KG1 (cell line): ENCODE measurements at regions not wholly inside any gene's neighbourhood (a gene's known extent, or its start where the extent isn't known, plus 50 kb on each side); places are given as distances from the start of the nearest gene placed in this dataset.
"Not testable (repeated sequence)": the region's sequence is repeated elsewhere in the genome, so short reads cannot be mapped to it uniquely, and the experiment has no call there.

Experiments
- DNase-seq: peaks from one replicate; lab custom pipeline; 2025; lab: John Stamatoyannopoulos, UW

DNA sequence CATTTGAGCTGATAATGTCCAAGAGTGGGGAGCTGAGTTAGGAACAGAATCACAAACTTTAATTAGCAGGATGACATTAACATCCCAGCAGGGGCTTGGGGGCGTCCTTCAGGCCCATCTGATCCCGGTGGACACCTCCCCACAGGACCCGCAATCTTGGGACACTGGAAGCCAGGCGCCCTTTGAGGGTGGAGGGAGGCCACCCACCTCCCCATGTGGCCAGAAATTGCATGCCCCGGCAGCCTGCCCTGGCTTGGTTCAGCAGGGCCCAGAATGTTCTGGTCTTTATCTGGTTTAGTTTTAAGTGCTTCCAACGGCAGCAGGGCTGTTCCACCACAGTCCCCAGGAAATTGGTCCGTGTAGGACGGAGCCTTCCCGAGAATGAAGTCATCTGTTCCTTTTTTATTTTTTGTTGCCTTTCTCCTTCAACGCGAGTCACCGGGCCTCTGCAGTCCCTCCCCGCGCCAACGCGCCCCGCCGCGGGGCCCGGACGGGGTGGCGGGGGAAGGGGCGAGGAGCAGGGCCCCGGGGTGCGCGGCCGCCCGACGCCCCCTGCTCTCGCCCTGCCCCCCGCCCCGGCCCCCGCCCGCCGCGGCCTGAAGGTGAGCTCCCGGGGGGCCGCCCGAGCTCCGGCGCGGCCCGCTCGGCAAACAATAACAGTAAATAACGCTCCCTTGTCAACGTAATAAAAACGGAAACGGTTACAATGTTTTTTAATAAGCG lies 207.9 kb downstream of the C9orf50 start:
- no peak for DNase-seq

DNA sequence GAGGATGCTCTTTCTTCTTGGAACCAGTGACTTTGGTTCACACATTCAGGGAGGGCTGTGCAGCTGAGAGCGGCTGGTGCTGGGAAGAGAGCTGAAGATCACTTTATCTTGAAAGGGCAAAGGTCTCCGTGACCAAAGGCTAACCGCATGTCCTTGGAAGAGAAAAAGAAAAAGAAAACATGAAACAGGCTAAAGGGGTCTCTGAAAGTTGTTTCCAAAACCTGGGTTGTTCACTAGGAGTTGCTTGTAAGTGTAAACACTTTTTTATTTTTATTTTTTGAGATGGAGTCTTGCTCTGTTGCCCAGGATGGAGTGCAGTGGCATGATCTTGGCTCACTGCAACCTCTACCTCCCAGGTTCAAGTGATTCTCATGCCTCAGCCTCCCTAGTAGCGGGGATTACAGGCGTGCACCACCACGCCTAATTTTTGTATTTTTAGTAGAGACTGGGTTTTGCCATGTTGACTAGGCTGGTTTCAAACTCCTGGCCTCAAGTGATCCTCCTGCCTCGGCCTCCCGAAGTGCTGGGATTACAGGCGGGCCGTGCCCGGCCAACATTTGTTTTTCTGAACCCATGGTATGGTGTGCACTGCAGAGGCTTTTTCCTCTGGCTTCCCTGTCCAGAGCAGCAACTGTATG lies 208.6 kb downstream of the C9orf50 start:
- not testable (repeated sequence) for DNase-seq

GRCh38 chr9:129411501-129412175 lies 209.3 kb downstream of the C9orf50 start:
- DNase-seq, result no peak

DNA sequence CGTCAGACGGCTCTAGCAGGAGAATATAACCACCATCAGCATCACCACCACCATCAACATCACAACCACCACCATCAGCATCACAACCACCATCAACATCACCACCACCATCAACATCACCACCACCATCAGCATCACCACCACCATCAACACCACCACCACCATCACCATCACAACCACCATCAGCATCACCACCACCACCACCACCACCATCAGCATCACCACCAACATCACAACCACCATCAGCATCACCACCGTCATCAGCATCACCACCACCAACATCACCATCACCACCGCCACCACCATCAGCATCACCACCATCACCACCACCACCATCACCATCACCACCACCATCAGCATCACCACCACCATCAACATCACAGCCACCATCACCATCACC lies 210.7 kb downstream of the C9orf50 start:
- DNase-seq, result no peak

DNA sequence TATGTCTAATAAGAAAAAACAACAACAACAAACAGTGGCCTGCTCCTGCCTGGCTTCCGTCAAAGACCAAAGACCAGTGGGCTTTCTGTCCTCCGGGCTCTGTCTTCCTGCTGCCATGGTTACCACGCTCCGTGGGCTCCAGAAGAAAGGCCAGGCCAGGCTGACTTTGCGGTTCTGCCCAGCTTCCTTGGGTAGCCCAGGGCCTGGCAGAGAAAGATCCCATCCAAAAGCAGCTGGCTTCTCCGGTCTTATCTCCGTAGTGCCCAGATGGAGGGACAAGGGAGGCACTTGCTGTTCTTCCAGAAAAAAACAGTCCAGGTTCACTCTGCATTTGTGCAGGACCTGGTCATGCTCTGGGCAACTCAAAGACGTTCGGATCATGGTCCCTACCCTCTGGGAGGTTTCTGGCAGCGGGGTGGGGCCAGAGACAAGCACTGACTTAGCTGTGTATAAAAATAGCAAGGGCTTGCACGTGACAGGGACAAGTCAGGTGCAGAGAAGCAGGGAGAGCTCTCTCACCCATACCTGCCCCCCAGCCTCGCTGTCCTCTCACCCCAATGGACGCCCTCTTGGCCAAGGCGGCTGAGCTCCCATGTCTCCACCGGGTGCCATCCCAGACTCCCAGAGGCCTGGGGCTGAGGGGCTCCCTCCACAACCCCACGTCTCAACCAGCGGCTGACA lies 212.2 kb downstream of the C9orf50 start:
- DNase-seq, result no peak

DNA sequence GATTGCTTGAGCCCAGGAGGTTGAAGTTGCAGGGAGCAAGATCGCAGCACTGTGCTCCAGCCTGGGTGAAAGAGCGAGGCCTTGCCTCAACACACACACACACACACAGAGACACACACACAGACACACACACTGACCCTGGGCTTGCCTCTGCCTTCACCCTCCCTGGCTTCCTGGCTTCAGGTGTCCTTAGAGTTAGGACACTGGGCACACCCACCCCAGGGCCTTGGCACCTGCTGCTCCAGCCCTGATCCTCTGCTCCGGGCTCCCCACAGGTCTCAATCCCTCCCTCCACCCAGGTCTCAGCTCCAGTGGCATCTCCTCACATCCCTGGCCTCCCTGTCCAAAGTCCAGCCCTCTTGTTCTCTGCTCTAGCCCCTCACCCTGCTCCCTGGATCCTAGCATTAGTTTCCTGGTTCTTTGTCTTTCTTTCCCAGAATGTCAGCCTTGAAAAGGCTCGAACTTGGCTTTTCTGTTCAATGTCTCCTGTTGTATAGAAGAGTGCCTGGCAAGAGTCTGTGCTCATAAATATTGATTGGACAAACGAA lies 212.9 kb downstream of the C9orf50 start:
- DNase-seq, result no peak

DNA sequence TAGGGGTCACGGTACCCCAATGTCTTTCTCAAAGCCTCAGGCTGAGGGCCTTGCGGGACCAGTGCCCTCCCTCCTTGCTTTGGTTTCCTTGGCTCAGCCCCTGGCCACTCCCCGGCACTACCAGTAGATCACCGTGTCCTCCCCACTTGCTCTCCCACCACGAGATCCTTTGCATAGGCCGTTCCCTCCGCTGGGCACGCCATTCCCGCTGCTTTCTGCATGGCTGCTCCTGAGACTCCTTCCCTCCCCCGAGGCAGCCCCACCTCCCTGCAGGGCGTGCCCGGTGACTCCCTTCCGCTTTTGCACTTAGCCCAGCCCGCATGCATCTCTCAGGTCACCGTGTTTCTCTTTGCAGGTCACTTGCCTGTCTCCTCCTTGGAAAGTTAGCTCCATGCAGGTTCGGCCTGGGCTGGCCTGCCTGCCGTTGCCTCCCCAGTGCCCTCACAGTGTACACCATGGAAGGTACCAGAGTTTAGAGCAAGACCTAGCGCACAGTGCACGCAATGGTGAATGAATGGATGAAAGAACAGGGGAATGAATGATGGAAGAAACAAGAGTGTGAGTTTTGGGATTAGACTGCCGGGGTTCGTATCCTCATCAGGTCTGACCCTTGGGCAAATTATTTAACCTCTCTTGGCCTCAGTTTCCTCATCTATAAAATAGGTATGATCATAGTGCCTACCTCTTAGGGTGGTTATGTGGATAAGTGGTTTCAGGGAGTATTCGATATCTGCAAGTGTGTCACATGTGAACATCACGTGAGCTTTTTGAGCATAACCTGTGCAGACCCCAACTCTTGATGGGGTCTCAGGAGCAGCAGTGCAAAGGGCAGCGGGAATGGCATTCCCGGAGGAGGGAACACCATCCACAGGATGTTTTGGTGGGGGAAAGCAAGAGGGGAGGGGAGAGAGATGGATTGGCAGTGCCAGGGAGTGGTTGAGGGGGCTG lies 214.3 kb downstream of the C9orf50 start:
- DNase-seq, result no peak

DNA sequence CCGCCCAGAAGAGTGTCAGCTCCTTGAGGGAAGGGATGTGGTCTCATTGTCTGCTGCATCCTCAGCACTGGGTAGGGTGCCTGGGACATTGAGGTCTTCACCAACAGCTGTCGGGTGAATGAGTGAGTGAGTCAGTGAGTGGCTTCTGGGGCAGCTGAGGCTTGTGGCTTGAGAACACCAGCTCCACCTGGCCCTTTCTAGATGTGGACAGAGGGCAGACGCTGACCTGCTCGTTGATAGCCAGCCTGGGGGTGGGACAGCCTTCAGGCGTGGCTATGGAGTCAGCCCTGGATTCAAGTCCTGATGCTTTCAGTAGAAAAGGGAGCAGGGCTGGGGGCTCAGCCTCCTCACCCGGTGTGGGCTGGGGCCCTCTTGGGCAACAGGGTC lies 215.1 kb downstream of the C9orf50 start:
- DNase-seq, result no peak

GRCh38 chr9:129405089-129405826 lies 215.6 kb downstream of the C9orf50 start:
- no peak for DNase-seq

- DNase-seq, result no peak
Observed at GRCh38 chr9:129404621-129405020, 216.3 kb downstream of the C9orf50 start.

- no peak for DNase-seq
Observed at GRCh38 chr9:129403779-129404620, 216.9 kb downstream of the C9orf50 start.

DNA sequence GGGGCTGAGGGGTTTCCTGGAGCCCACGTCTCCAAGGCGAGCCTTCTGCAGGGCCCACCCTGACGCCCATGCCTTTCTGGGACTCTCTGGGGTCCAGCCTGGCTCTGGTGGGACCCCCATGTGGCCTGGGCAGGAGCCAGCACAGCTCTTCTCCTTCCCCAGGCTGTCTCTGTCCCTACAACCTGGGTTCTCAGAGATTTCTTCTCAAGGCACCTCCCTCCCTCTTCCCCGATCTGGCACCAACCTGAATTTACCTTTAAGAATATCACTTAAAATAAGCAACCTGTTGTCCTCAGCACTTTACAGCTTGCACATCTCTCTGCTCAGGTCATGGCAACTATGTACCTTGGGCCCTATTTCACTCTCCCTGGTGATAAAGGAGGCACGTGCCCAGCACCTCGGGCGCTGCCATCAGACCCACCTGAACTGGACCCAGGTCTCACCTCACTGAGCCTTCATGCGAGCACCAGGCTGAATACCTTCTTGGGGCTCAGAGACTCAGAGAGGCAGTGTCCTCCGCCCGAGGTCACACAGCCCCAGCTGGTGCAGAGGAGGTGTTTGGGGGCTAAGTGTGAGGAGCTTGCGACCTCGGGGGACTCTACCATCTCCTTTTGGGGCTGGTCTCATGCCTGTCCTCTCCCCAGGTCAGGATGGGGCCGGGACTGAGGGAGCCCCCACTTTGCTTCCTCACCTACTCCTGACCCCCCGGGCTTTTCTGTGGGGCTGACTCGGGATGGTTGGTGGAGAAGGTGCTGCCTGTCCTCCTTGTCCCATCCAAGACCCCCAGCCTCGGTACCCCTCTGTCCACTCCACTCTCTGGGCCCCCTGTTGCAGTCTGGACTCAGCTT lies 217.7 kb downstream of the C9orf50 start:
- DNase-seq, result no peak

DNA sequence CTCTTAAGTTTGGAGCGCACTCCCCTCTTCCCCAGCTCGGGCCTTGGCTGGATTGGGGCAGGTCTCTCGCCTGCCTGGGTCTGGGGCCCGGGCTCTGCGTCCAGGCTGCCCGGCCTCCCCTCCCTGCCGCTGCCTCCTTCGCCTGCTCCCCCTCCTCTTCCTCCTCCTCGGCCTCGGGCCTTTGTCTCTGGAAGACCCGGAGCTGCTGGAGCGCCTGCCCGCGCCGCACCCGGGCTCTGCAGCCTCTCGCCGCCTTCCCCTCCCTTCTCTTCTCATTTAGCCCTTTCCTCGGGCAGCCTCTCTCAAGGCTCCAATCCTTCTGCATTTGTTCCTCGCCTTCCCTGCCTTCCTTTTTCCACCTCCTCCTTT lies 218.5 kb downstream of the C9orf50 start:
- no peak for DNase-seq

DNA sequence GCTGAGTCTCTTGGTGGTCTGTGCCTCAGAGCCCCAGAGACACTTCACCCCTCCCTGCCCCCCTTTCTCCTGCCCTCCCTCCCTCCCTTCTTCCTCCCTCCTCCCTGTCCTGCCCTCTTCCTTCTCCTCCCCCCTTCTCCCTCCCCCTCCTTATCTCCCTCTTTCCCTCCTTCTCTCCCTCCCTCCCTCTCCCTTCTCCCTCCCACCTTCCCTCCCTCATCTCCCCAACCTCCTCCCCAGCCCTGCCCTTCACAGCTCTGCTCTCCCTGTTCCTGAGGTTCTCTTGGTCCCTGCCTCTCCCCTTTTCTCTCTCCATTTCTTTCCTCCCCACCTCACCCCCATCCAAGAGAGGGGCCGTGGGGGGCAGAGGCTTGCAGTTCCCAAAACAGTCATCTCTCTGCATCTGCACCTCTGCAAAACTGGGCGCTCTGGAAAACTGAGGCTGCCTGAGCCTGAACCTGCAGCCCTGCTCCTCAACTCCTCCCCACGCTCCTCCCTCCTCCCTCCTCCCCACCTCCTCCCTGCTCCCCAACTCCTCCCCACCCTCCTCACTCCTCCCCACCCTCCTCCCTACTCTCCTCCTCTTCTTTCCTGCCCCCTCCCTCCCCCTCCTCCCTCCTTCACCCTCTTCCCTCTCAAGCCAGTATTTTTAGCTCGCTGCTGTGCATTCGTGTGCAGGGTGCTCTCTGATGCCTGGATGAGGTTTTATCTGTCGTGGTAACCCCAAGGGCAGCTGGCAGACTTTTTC lies 219.1 kb downstream of the C9orf50 start:
- DNase-seq, result no peak

DNA sequence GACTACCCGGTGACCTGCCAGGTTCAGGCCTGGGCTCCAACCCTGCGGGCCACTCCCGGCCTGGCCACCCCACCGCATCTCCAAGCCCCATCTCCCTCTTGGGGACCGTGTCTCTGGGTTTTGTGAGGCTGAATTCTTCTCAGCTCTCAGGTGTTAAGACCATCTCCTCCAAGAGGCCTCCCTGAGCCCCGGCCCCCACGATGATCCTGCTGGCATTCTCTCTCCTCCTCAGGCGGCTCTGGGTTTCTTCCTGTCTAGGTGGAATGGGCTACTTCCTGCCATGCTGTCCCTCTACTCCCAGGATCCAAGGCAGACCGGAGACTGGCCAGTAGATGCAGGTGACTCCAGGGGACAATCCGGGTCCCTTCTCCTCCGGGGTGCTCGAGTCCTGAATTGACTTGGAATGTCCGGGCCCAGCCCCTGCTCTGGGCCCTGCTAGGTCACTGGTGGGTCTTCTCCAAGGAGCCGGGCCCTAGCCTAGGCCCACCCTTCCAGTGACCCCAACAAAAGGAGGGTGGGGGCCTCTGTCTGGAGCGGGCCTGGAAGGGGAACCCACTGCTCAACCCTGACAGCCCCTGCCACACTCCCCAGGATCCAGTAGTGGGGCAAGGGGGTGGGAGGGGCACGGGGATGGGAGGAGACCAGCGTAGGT lies 219.8 kb downstream of the C9orf50 start:
- DNase-seq, result no peak

GRCh38 chr9:129400001-129400970 lies 220.6 kb downstream of the C9orf50 start:
- DNase-seq, result no peak
